Thoracic aorta (tissue), 2 donors: ENCODE measurements at regions not wholly inside any gene's neighbourhood (a gene's known extent, or its start where the extent isn't known, plus 50 kb on each side); places are given as distances from the start of the nearest gene placed in this dataset.

ENCODE experiments used
- ATAC-seq: fragments of 150-250 bp; one replicate; pipeline ENCODE4 v1.8.0; 2017; ENCODE audit warnings: low read depth; ENCODE audit not compliant: insufficient number of reproducible peaks, low FRiP score
- DNase-seq: peaks from one replicate; pipeline ENCODE4 v3.0.0-alpha.2; 2020; ENCODE audit warnings: low spot score
- H3K27ac ChIP-seq, 2 donors: fragments of 200-600 bp; sonication (generic); 1 replicate in 1 of 2; 2 replicates in 1 of 2; pipeline ENCODE4 v1.5.1; 2016; ENCODE audit warnings: mild to moderate bottlenecking in 2 of 2, moderate library complexity in 2 of 2
- H3K27me3 ChIP-seq: fragments of 200-600 bp; sonication (generic); replicated peaks from 2 replicates; pipeline ENCODE4 v1.6.0; 2016; ENCODE audit warnings: mild to moderate bottlenecking; ENCODE audit not compliant: insufficient read depth
- H3K36me3 ChIP-seq: fragments of 200-600 bp; sonication (generic); one replicate; pipeline ENCODE4 v1.5.1; 2016
- H3K4me1 ChIP-seq, 2 donors: fragments of 200-600 bp; sonication (generic); 1 replicate in 1 of 2; 2 replicates in 1 of 2; pipeline versions ENCODE4 v1.5.1 to v1.6.0; 2016; ENCODE audit warnings: low read depth in 2 of 2, mild to moderate bottlenecking in 1 of 2; ENCODE audit not compliant: control insufficient read depth in 1 of 2
- H3K4me3 ChIP-seq: fragments of 200-600 bp; sonication (generic); 2 replicates; pipeline ENCODE4 v1.5.1; 2016; ENCODE audit warnings: mild to moderate bottlenecking
- H3K9me3 ChIP-seq: fragments of 200-600 bp; sonication (generic); 2 replicates; pipeline ENCODE4 v1.5.1; 2016
- TF ChIP-seq, protein P1 (sequence below): fragments of 200-600 bp; sonication (generic); IDR thresholded peaks from one replicate; pipeline ENCODE4 v1.5.1; 2019; ENCODE audit warnings: antibody characterized with exemption

DNA sequence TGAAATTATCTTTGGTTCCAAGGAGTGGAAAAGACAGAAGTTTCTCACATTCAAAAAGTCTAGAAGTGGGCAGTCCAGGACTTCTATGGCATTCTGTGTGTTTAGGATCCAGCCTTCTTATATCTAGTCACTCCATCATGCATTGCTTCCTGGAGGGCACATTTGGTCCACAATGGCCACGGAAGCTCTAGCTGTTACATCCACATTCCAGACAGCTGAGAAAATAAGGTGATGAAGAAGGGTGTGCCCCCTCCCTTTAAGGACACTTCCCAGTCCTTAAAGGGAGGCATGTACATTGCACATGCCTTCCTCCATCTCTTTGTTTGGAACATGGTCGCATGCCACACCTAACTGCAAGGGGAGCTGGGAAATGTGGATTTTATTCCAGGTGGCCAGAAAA lies 59.9 kb upstream of the BZW1 start:
- Histone ChIP-seq H3K27ac (peak overlapping the region in 1 of 2 donors; percentile 9), H3K27me3 (no peaks in the 10 kb centered on the region), H3K4me1 (peaks cover 9 to 35% of the 10 kb centered on the region in 2 donors), H3K4me3 (no peak overlapping the region), H3K36me3 (no peaks in the 10 kb centered on the region), H3K9me3 (no peaks in the 10 kb centered on the region)
- ATAC-seq = no peak
- DNase-seq = no peak
- TF ChIP-seq, protein P1, sequence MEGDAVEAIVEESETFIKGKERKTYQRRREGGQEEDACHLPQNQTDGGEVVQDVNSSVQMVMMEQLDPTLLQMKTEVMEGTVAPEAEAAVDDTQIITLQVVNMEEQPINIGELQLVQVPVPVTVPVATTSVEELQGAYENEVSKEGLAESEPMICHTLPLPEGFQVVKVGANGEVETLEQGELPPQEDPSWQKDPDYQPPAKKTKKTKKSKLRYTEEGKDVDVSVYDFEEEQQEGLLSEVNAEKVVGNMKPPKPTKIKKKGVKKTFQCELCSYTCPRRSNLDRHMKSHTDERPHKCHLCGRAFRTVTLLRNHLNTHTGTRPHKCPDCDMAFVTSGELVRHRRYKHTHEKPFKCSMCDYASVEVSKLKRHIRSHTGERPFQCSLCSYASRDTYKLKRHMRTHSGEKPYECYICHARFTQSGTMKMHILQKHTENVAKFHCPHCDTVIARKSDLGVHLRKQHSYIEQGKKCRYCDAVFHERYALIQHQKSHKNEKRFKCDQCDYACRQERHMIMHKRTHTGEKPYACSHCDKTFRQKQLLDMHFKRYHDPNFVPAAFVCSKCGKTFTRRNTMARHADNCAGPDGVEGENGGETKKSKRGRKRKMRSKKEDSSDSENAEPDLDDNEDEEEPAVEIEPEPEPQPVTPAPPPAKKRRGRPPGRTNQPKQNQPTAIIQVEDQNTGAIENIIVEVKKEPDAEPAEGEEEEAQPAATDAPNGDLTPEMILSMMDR = no peak

DNA sequence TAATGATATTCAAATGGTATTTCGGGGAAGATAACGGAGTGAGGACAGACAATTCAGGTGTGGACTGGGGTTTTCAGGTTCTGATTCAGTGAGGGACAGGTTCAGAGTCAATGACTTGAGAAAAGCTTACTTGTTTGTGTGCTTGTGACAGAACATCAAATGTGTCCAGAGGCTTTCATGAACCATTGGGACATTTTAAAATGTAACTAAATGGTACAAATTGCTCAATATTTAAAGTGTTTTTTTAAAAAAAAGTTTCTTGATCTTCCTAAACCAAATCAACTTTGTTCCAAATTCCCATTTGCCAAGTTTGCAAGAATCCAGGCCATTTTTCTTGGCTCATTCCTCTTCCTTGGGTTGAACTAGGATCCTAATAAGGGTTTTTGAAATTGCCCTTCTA lies 59.4 kb upstream of the BZW1 start:
- Histone ChIP-seq H3K27ac (peak overlapping the region in 1 of 2 donors; percentile 9), H3K4me1 (peaks cover 9 to 29% of the 10 kb centered on the region in 2 donors), H3K27me3 (no peaks in the 10 kb centered on the region), H3K4me3 (no peak overlapping the region), H3K36me3 (no peaks in the 10 kb centered on the region), H3K9me3 (no peaks in the 10 kb centered on the region)
- no peak for ATAC-seq
- TF ChIP-seq, protein P1 = no peak
- DNase-seq = no peak

DNA sequence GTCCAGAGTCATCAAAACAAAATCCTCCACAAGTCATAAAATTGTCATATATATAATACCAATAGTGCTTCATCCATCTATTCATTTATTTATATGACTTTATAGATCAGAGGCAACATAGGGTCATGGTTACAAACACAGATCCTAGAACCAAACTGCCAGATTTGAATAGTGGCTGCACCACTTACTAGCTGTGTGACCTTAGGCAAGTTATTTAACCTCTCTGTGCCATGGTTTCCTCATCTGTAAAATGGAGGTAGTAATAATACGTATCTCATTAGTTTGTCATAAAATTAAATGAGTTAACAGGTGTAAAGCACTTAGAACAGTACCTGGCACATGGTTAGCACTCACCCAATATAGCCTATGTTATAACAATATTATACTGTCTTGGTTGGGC lies 58.9 kb upstream of the BZW1 start:
- TF ChIP-seq, protein P1 = no peak
- DNase-seq = no peak
- H3K27ac ChIP-seq = no peak overlapping the region
- H3K27me3 ChIP-seq = no peaks in the 10 kb centered on the region
- ATAC-seq = no peak
- no peak overlapping the region for H3K4me3 ChIP-seq
- no peaks in the 10 kb centered on the region for H3K36me3 ChIP-seq
- peaks cover 9 to 25% of the 10 kb centered on the region in 2 donors for H3K4me1 ChIP-seq
- no peaks in the 10 kb centered on the region for H3K9me3 ChIP-seq

DNA sequence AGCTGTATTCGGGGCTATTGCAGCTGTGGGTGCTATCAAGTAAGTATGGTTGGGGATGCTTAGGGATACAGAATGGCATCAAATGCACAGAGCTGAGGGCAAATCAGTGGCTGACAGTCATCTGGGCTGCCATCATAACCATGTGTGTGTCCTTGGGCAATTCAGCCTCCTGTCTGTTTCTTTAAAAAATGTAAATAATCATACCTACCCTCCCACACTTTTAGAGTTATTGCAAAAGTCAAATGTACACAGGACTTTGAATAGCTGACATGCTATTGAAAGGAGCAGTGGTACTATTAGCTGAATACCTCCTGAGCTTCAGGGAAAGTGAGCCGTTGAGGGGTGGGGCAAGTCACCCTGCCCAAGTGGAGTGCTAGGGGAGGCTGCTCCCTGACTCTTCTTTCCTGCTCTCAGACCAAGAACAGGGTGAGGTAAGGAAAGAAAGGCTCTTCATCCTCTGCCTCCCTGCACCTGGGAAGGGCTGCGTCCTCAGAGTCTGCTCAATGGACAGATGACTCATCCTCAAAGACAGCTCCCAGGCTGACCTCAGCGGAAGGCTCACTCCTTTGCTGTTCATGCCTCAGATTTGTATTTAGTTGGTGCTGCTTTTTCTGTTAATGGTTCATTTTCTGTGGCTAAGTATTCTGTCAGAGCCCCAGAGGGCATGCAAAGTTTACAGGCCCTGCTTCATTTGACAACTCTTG lies 54.9 kb upstream of the BZW1 start:
- Histone ChIP-seq H3K27me3 (no peaks in the 10 kb centered on the region), H3K27ac (no peak overlapping the region), H3K4me3 (no peak overlapping the region), H3K4me1 (peaks cover 4 to 19% of the 10 kb centered on the region in 2 donors), H3K36me3 (no peaks in the 10 kb centered on the region), H3K9me3 (no peaks in the 10 kb centered on the region)
- DNase-seq (no peak), ATAC-seq (no peak)
- TF ChIP-seq, protein P1 = no peak

GRCh38 chr2:200757399-200757798 lies 54.3 kb upstream of the BZW1 start:
- H3K36me3 ChIP-seq = no peaks in the 10 kb centered on the region
- no peak overlapping the region for H3K27ac ChIP-seq
- H3K27me3 ChIP-seq = no peaks in the 10 kb centered on the region
- DNase-seq (no peak), ATAC-seq (no peak)
- no peak overlapping the region for H3K4me3 ChIP-seq
- TF ChIP-seq, protein P1 = no peak
- H3K4me1 ChIP-seq = peaks cover 0 to 13% of the 10 kb centered on the region in 2 donors
- no peaks in the 10 kb centered on the region for H3K9me3 ChIP-seq
